ENCODE measurements at regions not wholly inside any gene's neighbourhood (a gene's known extent, or its start where the extent isn't known, plus 50 kb on each side); places are given as distances from the start of the nearest gene placed in this dataset.

DNA sequence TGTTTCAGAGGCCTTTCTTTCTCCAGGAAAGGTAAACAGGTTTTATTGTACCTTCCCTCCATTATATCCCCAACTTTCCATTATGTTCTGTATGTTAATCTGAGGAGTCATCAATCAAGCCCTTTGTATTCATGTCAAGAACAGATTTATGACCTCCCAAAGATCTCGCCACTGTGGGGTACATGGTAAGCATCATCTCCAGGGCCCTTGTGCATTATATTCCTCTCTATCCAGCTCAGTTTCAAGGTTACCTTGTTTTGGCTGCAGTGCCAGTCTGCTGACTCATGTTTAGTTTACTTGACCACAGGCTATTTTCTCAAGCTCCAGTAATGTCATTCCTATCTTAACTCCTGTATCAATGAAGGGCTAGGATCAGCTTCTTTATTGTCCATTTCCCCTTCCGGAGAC is 125.1 kb upstream of the FRMPD4 start:
- no peaks in the 10 kb centered on the region for H3K9me3 ChIP-seq
- TF ChIP-seq, protein P1, sequence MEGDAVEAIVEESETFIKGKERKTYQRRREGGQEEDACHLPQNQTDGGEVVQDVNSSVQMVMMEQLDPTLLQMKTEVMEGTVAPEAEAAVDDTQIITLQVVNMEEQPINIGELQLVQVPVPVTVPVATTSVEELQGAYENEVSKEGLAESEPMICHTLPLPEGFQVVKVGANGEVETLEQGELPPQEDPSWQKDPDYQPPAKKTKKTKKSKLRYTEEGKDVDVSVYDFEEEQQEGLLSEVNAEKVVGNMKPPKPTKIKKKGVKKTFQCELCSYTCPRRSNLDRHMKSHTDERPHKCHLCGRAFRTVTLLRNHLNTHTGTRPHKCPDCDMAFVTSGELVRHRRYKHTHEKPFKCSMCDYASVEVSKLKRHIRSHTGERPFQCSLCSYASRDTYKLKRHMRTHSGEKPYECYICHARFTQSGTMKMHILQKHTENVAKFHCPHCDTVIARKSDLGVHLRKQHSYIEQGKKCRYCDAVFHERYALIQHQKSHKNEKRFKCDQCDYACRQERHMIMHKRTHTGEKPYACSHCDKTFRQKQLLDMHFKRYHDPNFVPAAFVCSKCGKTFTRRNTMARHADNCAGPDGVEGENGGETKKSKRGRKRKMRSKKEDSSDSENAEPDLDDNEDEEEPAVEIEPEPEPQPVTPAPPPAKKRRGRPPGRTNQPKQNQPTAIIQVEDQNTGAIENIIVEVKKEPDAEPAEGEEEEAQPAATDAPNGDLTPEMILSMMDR (IDR thresholded peaks at IDR 0.05) = no peak
- FAIRE-seq (peak; percentile 43), ATAC-seq (no peak), DNase-seq (no peak)
- no peak overlapping the region for H3K27ac ChIP-seq
- H3K4me3 ChIP-seq = no peak overlapping the region
- peaks cover 0 to 9% (median 0%) of the 10 kb centered on the region in 4 donors for H3K27me3 ChIP-seq
- 40 to 44% methylated on average over 2 of the region's 2 CpGs for WGBS, 2 donors
- intact Hi-C loops (cut with DNase I) = no loop called here
- H3K36me3 ChIP-seq = no peaks in the 10 kb centered on the region
- H3K4me1 ChIP-seq = no peaks in the 10 kb centered on the region

DNA sequence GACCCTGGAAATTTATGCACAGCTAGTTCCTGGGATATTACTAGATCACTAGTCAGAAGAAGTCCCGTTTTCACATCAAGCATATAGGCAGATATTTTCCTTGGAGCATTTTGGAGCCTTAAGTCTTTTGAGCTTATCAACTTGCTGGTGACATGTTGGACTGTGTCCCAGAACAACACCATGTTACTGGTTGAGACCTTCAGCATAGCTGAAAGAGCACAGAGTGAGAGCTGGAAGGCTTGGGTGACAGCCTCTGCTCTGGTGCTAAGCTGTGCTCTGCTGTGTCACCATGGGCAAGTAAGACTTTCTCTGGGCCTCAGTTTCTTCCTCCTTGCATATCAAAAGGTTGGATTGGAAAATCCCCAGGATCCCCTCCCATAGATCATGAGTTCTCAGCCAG is 116.6 kb upstream of the FRMPD4 start:
- Histone ChIP-seq H3K27ac (no peak overlapping the region), H3K36me3 (no peaks in the 10 kb centered on the region), H3K27me3 (peaks cover 0 to 3% (median 1%) of the 10 kb centered on the region in 4 donors), H3K4me3 (no peak overlapping the region), H3K9me3 (no peaks in the 10 kb centered on the region), H3K4me1 (no peaks in the 10 kb centered on the region)
- intact Hi-C loops (cut with DNase I) = no loop called here
- FAIRE-seq (no peak), DNase-seq (peak in 1 of 6 donors; percentile 13), ATAC-seq (peak in 3 of 4 donors; percentile 50 to 73 (median 70))
- WGBS, 2 donors = 43 to 46% methylated on average over 1 of the region's 1 CpG
- TF ChIP-seq, protein P1 (IDR thresholded peaks at IDR 0.05) = no peak

- Histone ChIP-seq H3K4me1 (no peaks in the 10 kb centered on the region), H3K4me3 (no peak overlapping the region), H3K27ac (no peak overlapping the region), H3K9me3 (no peaks in the 10 kb centered on the region), H3K36me3 (no peaks in the 10 kb centered on the region), H3K27me3 (peaks cover 0 to 3% (median 0%) of the 10 kb centered on the region in 4 donors)
- DNase-seq (no peak), FAIRE-seq (no peak), ATAC-seq (no peak)
- WGBS, 2 donors = 58 to 70% methylated on average over 2 of the region's 2 CpGs
- TF ChIP-seq, protein P1 (IDR thresholded peaks at IDR 0.05) = no peak
- intact Hi-C loops (cut with DNase I) = no loop called here
Observed at GRCh38 chrX:12026481-12026880, 111.8 kb upstream of the FRMPD4 start.

GRCh38 chrX:12032082-12032481 is 106.2 kb upstream of the FRMPD4 start:
- FAIRE-seq = no peak
- Histone ChIP-seq H3K36me3 (no peaks in the 10 kb centered on the region), H3K27ac (no peak overlapping the region), H3K9me3 (no peaks in the 10 kb centered on the region), H3K4me3 (no peak overlapping the region), H3K27me3 (peaks cover 0 to 3% (median 0%) of the 10 kb centered on the region in 4 donors), H3K4me1 (no peaks in the 10 kb centered on the region)
- TF ChIP-seq, protein P1 (IDR thresholded peaks at IDR 0.05) = no peak
- ATAC-seq = no peak
- WGBS, 2 donors = 58 to 68% methylated on average over 1 of the region's 1 CpG
- DNase-seq = no peak
- intact Hi-C loops (cut with DNase I) = no loop called here

- ATAC-seq (no peak), FAIRE-seq (no peak)
- TF ChIP-seq, protein P1 (IDR thresholded peaks at IDR 0.05) = no peak
Observed at GRCh38 chrX:12034741-12035140, 103.5 kb upstream of the FRMPD4 start.

More at GRCh38 chrX:12034741-12035140, 103.5 kb upstream of the FRMPD4 start:
- Histone ChIP-seq H3K9me3 (no peaks in the 10 kb centered on the region), H3K4me3 (no peak overlapping the region), H3K4me1 (no peaks in the 10 kb centered on the region), H3K27ac (no peak overlapping the region), H3K36me3 (no peaks in the 10 kb centered on the region), H3K27me3 (peaks cover 0 to 3% (median 0%) of the 10 kb centered on the region in 4 donors)
- WGBS, 2 donors = 62 to 65% methylated on average over 6 of the region's 6 CpGs
- intact Hi-C loops (cut with DNase I) = no loop called here
- DNase-seq = no peak
